Esophagus (tissue), 2 donors: ENCODE measurements at regions not wholly inside any gene's neighbourhood (a gene's known extent, or its start where the extent isn't known, plus 50 kb on each side); places are given as distances from the start of the nearest gene placed in this dataset.

Source experiments
- H3K27ac ChIP-seq, 2 donors: one replicate each; pipeline ENCODE4 v1.5.1; 2013; ENCODE audit warnings: low read depth in 2 of 2, mild to moderate bottlenecking in 2 of 2, inconsistent platforms in 1 of 2, low read length in 1 of 2, moderate library complexity in 1 of 2
- H3K27me3 ChIP-seq, 2 donors: one replicate each; pipeline ENCODE4 v1.6.1; 2013; ENCODE audit warnings: low read length in 2 of 2, control low read depth in 1 of 2, mild to moderate bottlenecking in 1 of 2; ENCODE audit not compliant: insufficient read depth in 2 of 2, control insufficient read depth in 1 of 2
- H3K36me3 ChIP-seq, 2 donors: one replicate each; pipeline ENCODE4 v1.6.1; 2013; ENCODE audit warnings: low read length in 1 of 2; ENCODE audit not compliant: control insufficient read depth in 2 of 2, insufficient read depth in 2 of 2
- H3K4me1 ChIP-seq, 2 donors: one replicate each; pipeline ENCODE4 v1.6.1; 2013; ENCODE audit warnings: low read length in 1 of 2; ENCODE audit not compliant: control insufficient read depth in 2 of 2, insufficient read depth in 2 of 2
- H3K4me3 ChIP-seq, 2 donors: one replicate each; pipeline ENCODE4 v1.5.1; 2013; ENCODE audit warnings: low read length in 2 of 2, mild to moderate bottlenecking in 2 of 2, low read depth in 1 of 2, moderate library complexity in 1 of 2
- H3K9me3 ChIP-seq, 2 donors: one replicate each; pipeline ENCODE4 v1.6.1; 2013; ENCODE audit warnings: mild to moderate bottlenecking in 2 of 2, low read depth in 1 of 2, low read length in 1 of 2, moderate library complexity in 1 of 2; ENCODE audit not compliant: control insufficient read depth in 2 of 2, insufficient read depth in 1 of 2
- WGBS, 2 donors: extraction: QIAGEN DNeasy Blood & Tissue Kit; methylation state at CpG; one replicate each; pipeline ENCODE4 v1.1.7; 2013; 5-methylcytosine and 5-hydroxymethylcytosine counted together
- donor health status: healthy with polysubstance abuse.
- donor health status: Bipolar disorder and iron deficiency.

DNA sequence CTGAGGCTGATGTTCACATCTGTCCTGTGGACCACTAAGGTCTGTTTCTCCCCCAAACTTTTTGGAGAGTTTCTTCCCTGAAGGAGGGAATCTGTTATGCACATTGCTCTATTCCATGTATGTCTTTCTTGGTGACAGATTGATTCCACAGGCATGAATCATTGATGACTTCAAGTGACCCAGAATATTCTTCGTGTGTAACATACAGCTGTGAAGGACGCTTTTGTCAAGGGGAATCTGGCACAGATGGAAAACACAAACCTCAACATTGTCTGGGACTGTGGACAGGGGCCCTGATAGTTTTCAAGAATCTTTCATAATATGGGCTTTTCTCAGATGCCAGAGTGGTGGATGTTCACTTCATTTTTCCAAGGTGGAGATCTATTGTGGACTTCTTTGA, 223.1 kb upstream of the MAF start:
- H3K4me3 ChIP-seq: no peak overlapping the region
- no peaks in the 10 kb centered on the region for H3K36me3 ChIP-seq
- 47 to 61% methylated on average over 2 of the region's 2 CpGs for WGBS, 2 donors
- H3K27ac ChIP-seq: no peak overlapping the region
- H3K9me3 ChIP-seq: no peaks in the 10 kb centered on the region
- H3K4me1 ChIP-seq: no peaks in the 10 kb centered on the region
- no peaks in the 10 kb centered on the region for H3K27me3 ChIP-seq

DNA sequence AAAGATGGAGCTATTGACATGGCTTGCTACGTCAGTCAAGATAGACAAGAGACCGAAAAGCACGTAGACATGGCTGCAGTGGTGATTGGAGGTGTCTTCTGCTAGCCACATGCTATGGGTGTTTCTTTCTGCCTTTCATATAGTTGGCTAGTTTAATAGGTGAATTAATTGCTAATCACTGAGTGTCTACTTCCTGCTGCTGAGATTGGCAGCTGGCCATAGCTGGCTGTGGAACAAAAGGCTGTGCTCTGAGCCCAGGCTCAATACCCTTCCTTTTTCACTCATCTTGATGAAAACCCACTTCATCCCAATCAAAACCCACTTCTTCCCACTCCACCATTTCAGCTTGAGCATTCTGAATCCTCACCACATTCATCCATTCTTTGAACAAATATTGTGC, 221.4 kb upstream of the MAF start:
- no peaks in the 10 kb centered on the region for H3K36me3 ChIP-seq
- no peaks in the 10 kb centered on the region for H3K4me1 ChIP-seq
- H3K27me3 ChIP-seq: no peaks in the 10 kb centered on the region
- WGBS, 2 donors: 92 to 97% methylated on average over 3 of the region's 3 CpGs
- H3K9me3 ChIP-seq: no peaks in the 10 kb centered on the region
- H3K27ac ChIP-seq: no peak overlapping the region
- H3K4me3 ChIP-seq: no peak overlapping the region

DNA sequence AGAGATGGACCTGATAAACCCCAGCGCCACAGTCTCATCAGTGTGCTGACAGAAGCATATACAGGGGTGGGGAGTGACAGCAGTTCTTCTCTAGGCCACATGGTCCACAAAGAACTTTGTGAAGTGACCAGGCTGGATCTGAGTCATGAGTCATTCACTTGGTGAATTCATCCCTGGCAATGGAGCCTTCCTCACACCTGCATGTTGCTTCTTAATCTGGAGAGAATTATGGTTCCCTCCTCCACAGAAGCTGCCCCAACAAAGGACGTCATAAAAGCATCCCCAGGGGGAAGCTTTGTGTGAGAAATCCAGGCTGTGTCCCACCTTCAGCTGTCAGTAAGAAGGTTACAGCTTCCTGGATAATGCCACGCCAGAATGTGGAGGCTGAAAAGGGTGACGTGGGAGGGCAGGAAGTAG, 215.6 kb upstream of the MAF start:
- Histone ChIP-seq H3K36me3 (no peaks in the 10 kb centered on the region), H3K4me3 (no peak overlapping the region), H3K9me3 (no peaks in the 10 kb centered on the region), H3K27ac (peak overlapping the region in 1 of 2 donors; percentile 15), H3K27me3 (no peaks in the 10 kb centered on the region), H3K4me1 (no peaks in the 10 kb centered on the region)
- WGBS, 2 donors: 63 to 69% methylated on average over 4 of the region's 4 CpGs

DNA sequence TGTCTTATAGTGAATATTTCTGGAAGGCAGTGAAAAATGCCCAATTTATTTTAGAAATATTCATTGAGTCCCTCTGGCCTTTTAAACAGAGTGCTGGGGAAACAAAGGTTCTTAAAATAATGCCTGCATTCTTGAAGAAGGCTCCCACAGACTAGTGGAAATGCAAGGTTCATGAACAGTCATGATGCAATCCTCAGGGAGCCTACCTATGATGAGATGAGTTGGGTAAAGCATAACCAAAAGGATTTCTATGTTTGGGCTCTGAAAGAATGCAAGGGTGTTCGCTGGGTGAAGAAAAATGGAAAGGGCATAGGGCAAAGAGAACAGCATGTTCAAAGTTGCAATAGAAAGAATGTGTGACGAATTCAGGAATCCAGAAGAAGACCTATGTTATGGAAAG, 214.5 kb upstream of the MAF start:
- WGBS, 2 donors: 77 to 86% methylated on average over 2 of the region's 2 CpGs
- Histone ChIP-seq H3K9me3 (no peaks in the 10 kb centered on the region), H3K27me3 (no peaks in the 10 kb centered on the region), H3K4me3 (no peak overlapping the region), H3K4me1 (no peaks in the 10 kb centered on the region), H3K36me3 (no peaks in the 10 kb centered on the region), H3K27ac (no peak overlapping the region)

DNA sequence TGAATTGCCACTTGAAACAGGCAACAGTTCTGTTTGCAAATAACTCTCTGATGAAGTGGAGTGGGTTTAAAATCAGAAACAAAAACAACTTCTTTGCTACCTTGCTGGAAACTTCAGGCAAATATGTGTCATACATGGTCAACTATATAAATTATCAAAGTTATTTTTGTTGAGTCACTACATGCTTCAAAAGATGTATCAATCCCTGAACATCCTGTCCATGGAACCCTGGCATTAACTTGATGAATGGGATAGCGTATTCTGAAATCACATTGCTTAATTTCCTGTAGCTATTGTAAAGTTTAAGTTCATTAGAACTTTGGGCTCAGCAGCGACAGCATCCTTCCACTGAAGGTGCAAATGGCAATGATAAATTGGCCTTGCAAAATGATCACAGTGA, 213.6 kb upstream of the MAF start:
- Histone ChIP-seq H3K36me3 (no peaks in the 10 kb centered on the region), H3K27ac (no peak overlapping the region), H3K9me3 (no peaks in the 10 kb centered on the region), H3K4me3 (no peak overlapping the region), H3K27me3 (no peaks in the 10 kb centered on the region), H3K4me1 (no peaks in the 10 kb centered on the region)
- 51 to 60% methylated on average over 2 of the region's 2 CpGs for WGBS, 2 donors

DNA sequence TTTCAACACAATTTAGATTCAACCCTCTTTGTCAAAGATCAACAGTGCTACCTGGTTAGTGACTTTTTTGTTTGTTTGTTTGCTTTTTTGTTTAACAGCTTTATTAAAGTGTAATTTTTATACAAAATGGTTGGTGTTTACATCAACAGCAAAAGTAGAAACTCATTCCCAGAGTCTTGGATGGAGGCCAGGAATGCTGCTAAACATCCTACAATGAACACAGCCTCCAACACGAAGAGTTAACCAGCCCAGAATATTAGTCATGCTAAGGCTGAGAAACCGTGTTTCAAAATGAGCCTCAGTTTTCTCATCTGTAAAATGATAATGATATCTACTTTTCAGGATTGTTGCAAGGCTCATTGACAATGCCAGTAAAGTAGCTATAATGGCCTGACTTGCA, 211.0 kb upstream of the MAF start:
- peaks cover 0 to 5% of the 10 kb centered on the region in 2 donors for H3K4me1 ChIP-seq
- 27 to 35% methylated on average over 2 of the region's 2 CpGs for WGBS, 2 donors
- H3K27me3 ChIP-seq: no peaks in the 10 kb centered on the region
- no peaks in the 10 kb centered on the region for H3K9me3 ChIP-seq
- H3K36me3 ChIP-seq: no peaks in the 10 kb centered on the region
- H3K4me3 ChIP-seq: no peak overlapping the region
- H3K27ac ChIP-seq: no peak overlapping the region

DNA sequence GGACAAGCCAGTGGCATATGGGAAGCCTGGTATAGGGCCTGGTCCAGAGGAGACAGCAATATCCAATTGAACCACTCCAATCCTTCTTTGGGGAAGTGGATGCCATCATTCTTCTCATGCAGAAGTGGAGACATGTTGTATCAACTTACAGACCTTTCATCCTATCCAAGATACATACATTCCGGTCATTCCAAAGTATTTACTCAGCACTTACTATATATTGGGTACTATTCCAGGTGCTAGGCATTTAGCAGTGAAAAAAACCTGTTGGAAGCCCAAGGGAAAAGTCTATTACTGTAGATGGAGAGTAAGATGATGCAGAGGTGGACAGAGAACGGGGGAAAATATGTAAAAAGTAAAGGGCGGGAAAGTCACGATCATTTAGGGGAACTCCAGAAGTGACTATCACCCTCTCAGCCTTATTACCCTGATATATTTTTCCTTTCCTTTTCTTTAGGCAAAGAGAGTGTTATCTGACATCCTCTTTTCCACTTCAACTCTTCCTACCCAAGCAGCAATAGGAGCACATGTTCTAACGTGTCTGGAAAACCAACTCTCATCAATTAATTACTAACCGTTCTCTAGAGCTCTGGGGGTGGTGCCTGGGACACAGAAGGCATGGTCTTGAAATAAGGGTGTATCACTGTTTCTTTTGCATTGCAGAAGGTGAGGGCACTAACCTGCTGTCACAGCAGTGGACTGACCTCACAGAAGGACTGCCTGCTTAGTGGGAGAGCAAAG, 210.1 kb upstream of the MAF start:
- Histone ChIP-seq H3K9me3 (no peaks in the 10 kb centered on the region), H3K36me3 (no peaks in the 10 kb centered on the region), H3K4me3 (no peak overlapping the region), H3K4me1 (peaks cover 0 to 5% of the 10 kb centered on the region in 2 donors), H3K27me3 (no peaks in the 10 kb centered on the region), H3K27ac (no peak overlapping the region)
- WGBS, 2 donors: 44 to 53% methylated on average over 5 to 6 of the region's 6 CpGs

DNA sequence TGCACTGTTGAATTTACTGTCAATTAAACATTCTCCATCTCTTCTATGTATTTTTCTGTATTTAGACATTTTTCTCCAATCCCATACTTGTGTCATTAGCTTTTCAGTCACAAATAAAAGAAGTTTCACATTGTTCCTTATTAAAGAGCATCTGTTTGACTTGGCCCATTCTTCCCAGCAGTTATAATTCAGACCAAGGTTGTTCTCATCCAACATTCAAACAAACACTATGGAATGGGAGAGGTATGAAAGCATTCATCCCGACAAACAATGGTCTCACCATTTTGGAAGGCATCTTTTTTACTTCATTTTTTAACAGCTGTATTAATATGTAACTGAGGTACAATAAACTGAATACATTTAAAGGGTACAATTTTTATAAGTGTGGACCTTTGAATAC, 208.8 kb upstream of the MAF start:
- WGBS, 2 donors: 73 to 74% methylated on average over 1 of the region's 1 CpG
- Histone ChIP-seq H3K27me3 (no peaks in the 10 kb centered on the region), H3K4me1 (peaks cover 0 to 5% of the 10 kb centered on the region in 2 donors), H3K36me3 (no peaks in the 10 kb centered on the region), H3K27ac (no peak overlapping the region), H3K9me3 (no peaks in the 10 kb centered on the region), H3K4me3 (no peak overlapping the region)

DNA sequence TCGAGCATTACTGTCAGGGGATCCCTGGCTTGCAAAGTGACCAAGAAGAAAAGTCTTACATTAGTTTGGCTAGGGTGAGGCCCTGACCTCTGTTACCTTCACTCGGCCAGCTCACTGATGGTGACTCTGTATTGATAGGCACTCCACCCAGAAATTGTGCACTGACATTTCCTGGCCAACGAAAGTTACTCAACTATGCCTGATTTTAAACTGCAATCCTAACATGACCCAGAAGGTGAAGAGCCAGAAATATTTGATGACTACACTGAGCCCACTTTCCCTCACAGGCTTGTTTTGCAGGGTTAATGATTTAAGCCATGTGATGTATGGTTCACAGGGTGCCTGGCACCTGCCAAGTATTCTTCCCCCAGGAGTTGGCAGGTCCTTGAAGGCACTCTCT, 208.2 kb upstream of the MAF start:
- Histone ChIP-seq H3K36me3 (no peaks in the 10 kb centered on the region), H3K4me3 (no peak overlapping the region), H3K9me3 (no peaks in the 10 kb centered on the region), H3K27ac (peak overlapping the region; percentile 13 to 75), H3K27me3 (no peaks in the 10 kb centered on the region), H3K4me1 (peaks cover 0 to 5% of the 10 kb centered on the region in 2 donors)
- WGBS, 2 donors: 59% methylated on average over 3 of the region's 3 CpGs

DNA sequence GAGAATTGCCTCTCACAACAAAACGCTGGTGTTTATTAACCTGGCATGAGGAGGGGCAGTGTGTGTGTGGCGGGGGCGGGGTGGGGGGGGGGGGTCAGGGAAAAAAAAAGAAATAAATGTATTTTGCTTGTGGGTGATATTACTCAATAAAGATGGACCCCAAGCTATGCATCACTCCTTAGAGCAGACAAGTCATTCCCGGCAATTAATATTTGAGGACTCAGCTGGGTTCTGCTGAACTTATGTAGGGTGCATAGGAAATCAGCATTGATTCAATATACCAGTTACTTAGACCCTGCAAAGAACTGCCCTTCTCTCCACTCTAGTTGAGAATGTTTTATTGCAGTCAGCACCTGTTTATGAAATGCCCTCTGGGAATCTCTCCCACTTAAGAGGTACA, 206.2 kb upstream of the MAF start:
- WGBS, 2 donors: 81 to 89% methylated on average over 4 of the region's 4 CpGs
- Histone ChIP-seq H3K9me3 (no peaks in the 10 kb centered on the region), H3K4me3 (no peak overlapping the region), H3K27ac (no peak overlapping the region), H3K36me3 (no peaks in the 10 kb centered on the region), H3K27me3 (no peaks in the 10 kb centered on the region), H3K4me1 (peaks cover 0 to 5% of the 10 kb centered on the region in 2 donors)
